ENCODE measurements at regions not wholly inside any gene's neighbourhood (a gene's known extent, or its start where the extent isn't known, plus 50 kb on each side); places are given as distances from the start of the nearest gene placed in this dataset.

DNA sequence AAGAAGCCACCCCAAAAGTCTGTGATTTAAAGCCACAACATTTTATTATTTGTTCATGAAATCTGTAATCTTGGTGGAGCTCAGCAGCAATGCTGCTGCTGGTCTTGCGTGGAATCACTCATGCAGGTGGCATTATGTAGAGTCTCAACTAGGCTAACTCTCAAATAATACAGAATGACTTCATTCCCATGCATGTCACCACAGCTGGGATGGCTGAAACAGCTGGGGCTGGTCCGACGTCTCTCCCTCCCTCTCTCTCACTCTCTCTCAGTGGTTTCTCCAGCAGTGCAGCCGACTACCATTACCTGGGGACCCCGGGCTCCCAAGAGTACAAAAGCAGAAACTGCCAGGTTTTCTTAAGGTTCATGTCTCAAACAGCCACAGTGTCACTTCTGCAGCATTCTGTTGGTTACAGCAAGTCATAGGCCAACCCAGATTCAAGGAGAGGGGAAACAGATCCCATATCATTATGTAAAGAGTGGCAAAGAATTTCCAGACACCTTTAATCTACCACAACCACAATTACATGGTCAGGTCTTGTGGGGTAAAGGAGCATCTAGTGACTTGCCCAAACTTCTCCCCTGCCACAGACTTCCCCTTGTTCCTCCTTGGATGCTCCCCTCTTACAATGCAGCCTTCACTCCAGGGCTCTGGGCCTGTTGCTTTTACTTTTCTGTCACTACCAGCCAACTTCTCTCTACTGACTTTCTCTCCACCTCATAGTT lies 192.0 kb upstream of the HMGA2 start:
- TF ChIP-seq, protein P1, sequence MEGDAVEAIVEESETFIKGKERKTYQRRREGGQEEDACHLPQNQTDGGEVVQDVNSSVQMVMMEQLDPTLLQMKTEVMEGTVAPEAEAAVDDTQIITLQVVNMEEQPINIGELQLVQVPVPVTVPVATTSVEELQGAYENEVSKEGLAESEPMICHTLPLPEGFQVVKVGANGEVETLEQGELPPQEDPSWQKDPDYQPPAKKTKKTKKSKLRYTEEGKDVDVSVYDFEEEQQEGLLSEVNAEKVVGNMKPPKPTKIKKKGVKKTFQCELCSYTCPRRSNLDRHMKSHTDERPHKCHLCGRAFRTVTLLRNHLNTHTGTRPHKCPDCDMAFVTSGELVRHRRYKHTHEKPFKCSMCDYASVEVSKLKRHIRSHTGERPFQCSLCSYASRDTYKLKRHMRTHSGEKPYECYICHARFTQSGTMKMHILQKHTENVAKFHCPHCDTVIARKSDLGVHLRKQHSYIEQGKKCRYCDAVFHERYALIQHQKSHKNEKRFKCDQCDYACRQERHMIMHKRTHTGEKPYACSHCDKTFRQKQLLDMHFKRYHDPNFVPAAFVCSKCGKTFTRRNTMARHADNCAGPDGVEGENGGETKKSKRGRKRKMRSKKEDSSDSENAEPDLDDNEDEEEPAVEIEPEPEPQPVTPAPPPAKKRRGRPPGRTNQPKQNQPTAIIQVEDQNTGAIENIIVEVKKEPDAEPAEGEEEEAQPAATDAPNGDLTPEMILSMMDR (IDR thresholded peaks at IDR 0.05; ENCODE audit: poor library complexity) = no peak
- TF ChIP-seq EZH2phosphoT487 (IDR thresholded peaks at IDR 0.05; ENCODE audit: low read depth, severe bottlenecking, unreplicated experiment) = no peak

Measured in hepatocyte (in vitro differentiated cells).